ENCODE measurements at regions not wholly inside any gene's neighbourhood (a gene's known extent, or its start where the extent isn't known, plus 50 kb on each side); places are given as distances from the start of the nearest gene placed in this dataset.

GRCh38 chr4:189507060-189507459, 433.6 kb upstream of the FRG1 start:
- ATAC-seq = no peak
- Histone ChIP-seq H3K9me3 (peaks cover 0 to 9% (median 0%) of the 10 kb centered on the region in 11 donors), H3K27ac (no peak overlapping the region), H3K36me3 (no peaks in the 10 kb centered on the region), H3K4me3 (no peak overlapping the region), H3K27me3 (no peaks in the 10 kb centered on the region), H3K4me1 (no peaks in the 10 kb centered on the region)
- intact Hi-C loops (cut with DNase I) = no loop called here
- TF ChIP-seq, protein P1, sequence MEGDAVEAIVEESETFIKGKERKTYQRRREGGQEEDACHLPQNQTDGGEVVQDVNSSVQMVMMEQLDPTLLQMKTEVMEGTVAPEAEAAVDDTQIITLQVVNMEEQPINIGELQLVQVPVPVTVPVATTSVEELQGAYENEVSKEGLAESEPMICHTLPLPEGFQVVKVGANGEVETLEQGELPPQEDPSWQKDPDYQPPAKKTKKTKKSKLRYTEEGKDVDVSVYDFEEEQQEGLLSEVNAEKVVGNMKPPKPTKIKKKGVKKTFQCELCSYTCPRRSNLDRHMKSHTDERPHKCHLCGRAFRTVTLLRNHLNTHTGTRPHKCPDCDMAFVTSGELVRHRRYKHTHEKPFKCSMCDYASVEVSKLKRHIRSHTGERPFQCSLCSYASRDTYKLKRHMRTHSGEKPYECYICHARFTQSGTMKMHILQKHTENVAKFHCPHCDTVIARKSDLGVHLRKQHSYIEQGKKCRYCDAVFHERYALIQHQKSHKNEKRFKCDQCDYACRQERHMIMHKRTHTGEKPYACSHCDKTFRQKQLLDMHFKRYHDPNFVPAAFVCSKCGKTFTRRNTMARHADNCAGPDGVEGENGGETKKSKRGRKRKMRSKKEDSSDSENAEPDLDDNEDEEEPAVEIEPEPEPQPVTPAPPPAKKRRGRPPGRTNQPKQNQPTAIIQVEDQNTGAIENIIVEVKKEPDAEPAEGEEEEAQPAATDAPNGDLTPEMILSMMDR (IDR thresholded peaks at IDR 0.05) = no peak
- no peak for DNase-seq
- 85 to 92% methylated on average over 2 of the region's 2 CpGs for WGBS, 2 donors

GRCh38 chr4:189510601-189511000, 430.1 kb upstream of the FRG1 start:
- Histone ChIP-seq H3K9me3 (peaks cover 0 to 9% (median 0%) of the 10 kb centered on the region in 11 donors), H3K36me3 (no peaks in the 10 kb centered on the region), H3K4me3 (no peak overlapping the region), H3K4me1 (no peaks in the 10 kb centered on the region), H3K27ac (no peak overlapping the region), H3K27me3 (no peaks in the 10 kb centered on the region)
- intact Hi-C loops (cut with DNase I) = no loop called here
- 80 to 90% methylated on average over 1 of the region's 1 CpG for WGBS, 2 donors
- TF ChIP-seq, protein P1 (IDR thresholded peaks at IDR 0.05) = no peak
- DNase-seq (no peak), ATAC-seq (no peak)

- peaks cover 0 to 9% (median 0%) of the 10 kb centered on the region in 11 donors for H3K9me3 ChIP-seq
- intact Hi-C loops (cut with DNase I) = no loop called here
- H3K4me3 ChIP-seq = no peak overlapping the region
- ATAC-seq = no peak
- no peak overlapping the region for H3K27ac ChIP-seq
- no peaks in the 10 kb centered on the region for H3K36me3 ChIP-seq
- no peaks in the 10 kb centered on the region for H3K27me3 ChIP-seq
- TF ChIP-seq, protein P1 (IDR thresholded peaks at IDR 0.05) = no peak
- DNase-seq = no peak
- 90 to 91% methylated on average over 10 of the region's 10 CpGs for WGBS, 2 donors
- H3K4me1 ChIP-seq = no peaks in the 10 kb centered on the region
These were observed 429.1 kb upstream of the FRG1 start for GRCh38 chr4:189511581-189511980.

DNA sequence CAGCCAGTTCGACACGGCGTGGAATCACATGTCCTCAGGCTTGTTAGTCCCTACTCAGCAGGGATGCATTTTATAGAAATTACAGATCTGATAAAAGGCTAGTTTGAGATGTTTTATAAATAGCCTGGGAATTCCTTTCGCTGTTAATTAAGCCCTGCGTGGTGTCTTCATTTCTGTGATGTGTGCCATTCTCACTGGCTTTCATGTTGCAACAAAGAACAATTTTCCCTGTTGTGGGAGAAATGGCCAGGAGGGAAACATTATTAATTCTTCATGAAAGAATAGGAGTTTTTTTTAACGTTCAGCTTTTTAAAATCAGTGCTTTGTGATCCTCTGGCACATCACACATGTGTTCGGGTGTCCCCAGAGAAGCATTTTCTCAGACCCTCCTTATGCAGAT, 427.3 kb upstream of the FRG1 start:
- peaks cover 0 to 9% (median 0%) of the 10 kb centered on the region in 11 donors for H3K9me3 ChIP-seq
- H3K36me3 ChIP-seq = no peaks in the 10 kb centered on the region
- H3K4me1 ChIP-seq = no peaks in the 10 kb centered on the region
- 74 to 77% methylated on average over 7 of the region's 7 CpGs for WGBS, 2 donors
- TF ChIP-seq, protein P1 (IDR thresholded peaks at IDR 0.05) = no peak
- intact Hi-C loops (cut with DNase I) = no loop called here
- no peak overlapping the region for H3K4me3 ChIP-seq
- ATAC-seq = no peak
- no peak overlapping the region for H3K27ac ChIP-seq
- no peak for DNase-seq
- no peaks in the 10 kb centered on the region for H3K27me3 ChIP-seq
